AG04450 (cell line): ENCODE measurements at regions not wholly inside any gene's neighbourhood (a gene's known extent, or its start where the extent isn't known, plus 50 kb on each side); places are given as distances from the start of the nearest gene placed in this dataset.

Source experiments
- CTCF ChIA-PET: fragments of 300-600, 350-600 bp; formaldehyde crosslinking; extraction: SDS; loops from one replicate; lab custom pipeline; 2022; ENCODE audit warnings: antibody characterized with exemption, inconsistent platforms; lab: Charles Lee
- POLR2A ChIA-PET: fragments of 350-600 bp; formaldehyde crosslinking; extraction: SDS; loops from one replicate; lab custom pipeline; 2021; ENCODE audit warnings: antibody characterized with exemption, inconsistent platforms; lab: Yijun Ruan, JAX
- DNase-seq: peaks from one replicate; pipeline ENCODE4 v3.0.0-alpha.2; 2011; ENCODE audit warnings: low read depth, low spot score
- H3K27ac ChIP-seq: one replicate; pipeline ENCODE4 v1.5.1; 2012; ENCODE audit warnings: low read depth, low read length, control low read depth
- H3K27me3 ChIP-seq: one replicate; pipeline ENCODE4 v1.6.0; 2012; ENCODE audit warnings: low read length; ENCODE audit not compliant: control insufficient read depth, insufficient read depth
- H3K4me3 ChIP-seq: 2 replicates; pipeline ENCODE4 v1.5.1; 2011; ENCODE audit warnings: mild to moderate bottlenecking, low read depth, low read length, control low read depth
- H3K9me3 ChIP-seq: 2 replicates; pipeline ENCODE4 v1.5.1; 2012; ENCODE audit warnings: low read length; ENCODE audit not compliant: control insufficient read depth, insufficient read depth
- CTCF ChIP-seq: IDR thresholded peaks from 2 replicates; pipeline ENCODE4 v1.5.1; 2011; ENCODE audit warnings: low read depth, low read length, control low read depth, inconsistent platforms

GRCh38 chr13:68410007-68410406 is 1179.9 kb upstream of the PCDH9 start:
- no peak for DNase-seq
- TF ChIP-seq CTCF: no peak
- CTCF ChIA-PET: no interaction called here
- no peak overlapping the region for H3K4me3 ChIP-seq
- POLR2A ChIA-PET: no interaction called here
- H3K27ac ChIP-seq: no peak overlapping the region
- no peaks in the 10 kb centered on the region for H3K27me3 ChIP-seq
- peaks cover 6% of the 10 kb centered on the region; the same call in 1 of the 2 replicates for H3K9me3 ChIP-seq

- Histone ChIP-seq H3K9me3 (no peaks in the 10 kb centered on the region; the same call in 1 of the 2 replicates), H3K27ac (no peak overlapping the region), H3K4me3 (no peak overlapping the region), H3K27me3 (no peaks in the 10 kb centered on the region)
- CTCF ChIA-PET: no interaction called here
- DNase-seq: no peak
- POLR2A ChIA-PET: no interaction called here
- TF ChIP-seq CTCF: no peak
These were observed 1160.9 kb upstream of the PCDH9 start for GRCh38 chr13:68390987-68391386.

- DNase-seq: no peak
- H3K4me3 ChIP-seq: no peak overlapping the region
- H3K27me3 ChIP-seq: no peaks in the 10 kb centered on the region
- TF ChIP-seq CTCF: no peak
- H3K27ac ChIP-seq: no peak overlapping the region
- ChIA-PET POLR2A (no interaction called here), CTCF (no interaction called here)
- H3K9me3 ChIP-seq: peaks cover 2% of the 10 kb centered on the region
These were observed 1156.7 kb upstream of the PCDH9 start for GRCh38 chr13:68386808-68387207.

- TF ChIP-seq CTCF: no peak
- no peak for DNase-seq
- H3K27me3 ChIP-seq: no peaks in the 10 kb centered on the region
- POLR2A ChIA-PET: no interaction called here
- H3K9me3 ChIP-seq: peaks cover 2% of the 10 kb centered on the region; the same call in 1 of the 2 replicates
- H3K4me3 ChIP-seq: no peak overlapping the region
- CTCF ChIA-PET: no interaction called here
- H3K27ac ChIP-seq: no peak overlapping the region
These were observed 1150.2 kb upstream of the PCDH9 start for GRCh38 chr13:68380041-68380973.

- Histone ChIP-seq H3K9me3 (peaks cover 2% of the 10 kb centered on the region; the same call in 1 of the 2 replicates), H3K27me3 (no peaks in the 10 kb centered on the region), H3K27ac (no peak overlapping the region), H3K4me3 (no peak overlapping the region)
- CTCF ChIA-PET: no interaction called here
- POLR2A ChIA-PET: no interaction called here
- DNase-seq: no peak
- no peak for TF ChIP-seq CTCF
These were observed 1148.2 kb upstream of the PCDH9 start for GRCh38 chr13:68378294-68378693.
